WERI-Rb-1 (cell line): ENCODE measurements at regions not wholly inside any gene's neighbourhood (a gene's known extent, or its start where the extent isn't known, plus 50 kb on each side); places are given as distances from the start of the nearest gene placed in this dataset.

Experiments used
- DNase-seq: peaks from one replicate; pipeline ENCODE4 v3.0.0-alpha.2; 2020
- H3K27ac ChIP-seq: fragments of 250-450 bp; sonication (Bioruptor Pico); 2 replicates; pipeline ENCODE4 v1.5.1; 2020; ENCODE audit warnings: mild to moderate bottlenecking, moderate library complexity
- H3K27me3 ChIP-seq: fragments of 250-450 bp; sonication (Bioruptor Pico); 2 replicates; pipeline ENCODE4 v1.5.1; 2021; ENCODE audit warnings: mild to moderate bottlenecking, low read depth, moderate library complexity; ENCODE audit not compliant: insufficient read depth, severe bottlenecking
- H3K36me3 ChIP-seq: fragments of 250-450 bp; sonication (Bioruptor Pico); 2 replicates; pipeline ENCODE4 v1.5.1; 2020; ENCODE audit warnings: mild to moderate bottlenecking, moderate library complexity
- H3K4me3 ChIP-seq: 2 replicates; pipeline ENCODE4 v1.5.1; 2011; ENCODE audit warnings: low read depth, mild to moderate bottlenecking, control low read depth, low read length
- H3K9me3 ChIP-seq: fragments of 250-450 bp; sonication (Bioruptor Pico); 2 replicates; pipeline ENCODE4 v1.5.1; 2021; ENCODE audit warnings: mild to moderate bottlenecking, moderate library complexity; ENCODE audit not compliant: severe bottlenecking
- CTCF ChIP-seq: IDR thresholded peaks from 2 replicates; pipeline ENCODE4 v1.5.1; 2011; ENCODE audit warnings: low read depth, mild to moderate bottlenecking, control low read depth, inconsistent platforms, low read length

- Histone ChIP-seq H3K4me3 (no peak overlapping the region), H3K27ac (no peak overlapping the region), H3K9me3 (no peaks in the 10 kb centered on the region), H3K27me3 (no peaks in the 10 kb centered on the region), H3K36me3 (no peaks in the 10 kb centered on the region)
- no peak for TF ChIP-seq CTCF
- no peak for DNase-seq
Observed at GRCh38 chr18:43542016-43542415, 264.7 kb upstream of the SYT4 start.

GRCh38 chr18:43543236-43543635 is 265.9 kb upstream of the SYT4 start:
- Histone ChIP-seq H3K9me3 (no peaks in the 10 kb centered on the region), H3K36me3 (no peaks in the 10 kb centered on the region), H3K27me3 (no peaks in the 10 kb centered on the region), H3K4me3 (no peak overlapping the region), H3K27ac (no peak overlapping the region)
- DNase-seq, result no peak
- no peak for TF ChIP-seq CTCF

GRCh38 chr18:43547456-43547855 is 270.2 kb upstream of the SYT4 start:
- Histone ChIP-seq H3K9me3 (no peaks in the 10 kb centered on the region), H3K36me3 (no peaks in the 10 kb centered on the region), H3K27ac (no peak overlapping the region), H3K27me3 (no peaks in the 10 kb centered on the region), H3K4me3 (no peak overlapping the region)
- TF ChIP-seq CTCF, result no peak
- DNase-seq, result no peak

GRCh38 chr18:43559507-43559906 is 282.2 kb upstream of the SYT4 start:
- Histone ChIP-seq H3K27me3 (no peaks in the 10 kb centered on the region), H3K9me3 (peaks cover 3% of the 10 kb centered on the region), H3K36me3 (no peaks in the 10 kb centered on the region), H3K27ac (no peak overlapping the region), H3K4me3 (no peak overlapping the region)
- no peak for DNase-seq
- TF ChIP-seq CTCF, result no peak

- Histone ChIP-seq H3K27me3 (no peaks in the 10 kb centered on the region), H3K27ac (no peak overlapping the region), H3K4me3 (no peak overlapping the region), H3K36me3 (no peaks in the 10 kb centered on the region), H3K9me3 (no peaks in the 10 kb centered on the region)
- peak; percentile 51; the same call in 1 of the 2 replicates for TF ChIP-seq CTCF
- peak; percentile 47 for DNase-seq
Observed at GRCh38 chr18:43563780-43564179, 286.5 kb upstream of the SYT4 start.

GRCh38 chr18:43570593-43570992 is 293.3 kb upstream of the SYT4 start:
- DNase-seq, result no peak
- no peaks in the 10 kb centered on the region for H3K9me3 ChIP-seq
- no peak for TF ChIP-seq CTCF
- no peaks in the 10 kb centered on the region for H3K27me3 ChIP-seq
- no peak overlapping the region for H3K4me3 ChIP-seq
- no peak overlapping the region for H3K27ac ChIP-seq
- no peaks in the 10 kb centered on the region for H3K36me3 ChIP-seq
